NCI-H2107 treated with DMSO at 0.1 percent for 48 hours (cell line): ENCODE measurements at regions not wholly inside any gene's neighbourhood (a gene's known extent, or its start where the extent isn't known, plus 50 kb on each side); places are given as distances from the start of the nearest gene placed in this dataset.
A peak's percentile ranks its signal among the peaks of the same experiment; 100 is the strongest.
"Not testable (repeated sequence)": the region's sequence is repeated elsewhere in the genome, so short reads cannot be mapped to it uniquely, and the experiment has no call there.

Source experiments
- DNase-seq: peaks from one replicate; lab custom pipeline; 2025; ENCODE audit not compliant: unreplicated experiment; lab: John Stamatoyannopoulos, UW

DNA sequence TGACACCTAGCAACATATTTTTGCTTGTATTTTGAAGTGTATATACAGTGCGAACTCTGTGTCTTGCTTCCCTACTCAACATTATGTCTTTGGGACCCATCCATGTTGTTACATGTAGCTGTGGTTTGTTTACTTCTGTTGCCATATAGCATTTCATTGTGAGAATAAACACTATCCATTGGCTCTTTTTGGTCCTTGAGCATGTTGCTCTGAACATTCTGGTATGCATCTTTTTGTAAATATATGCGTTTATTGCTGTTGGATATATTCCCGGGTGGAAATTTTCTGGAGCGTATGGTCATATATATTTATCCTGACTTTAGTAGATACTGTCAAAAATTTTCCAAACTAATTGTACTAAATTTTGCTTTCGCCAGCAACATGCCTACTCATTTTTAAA lies 222.5 kb upstream of the SPTLC3 start:
- no peak for DNase-seq

DNA sequence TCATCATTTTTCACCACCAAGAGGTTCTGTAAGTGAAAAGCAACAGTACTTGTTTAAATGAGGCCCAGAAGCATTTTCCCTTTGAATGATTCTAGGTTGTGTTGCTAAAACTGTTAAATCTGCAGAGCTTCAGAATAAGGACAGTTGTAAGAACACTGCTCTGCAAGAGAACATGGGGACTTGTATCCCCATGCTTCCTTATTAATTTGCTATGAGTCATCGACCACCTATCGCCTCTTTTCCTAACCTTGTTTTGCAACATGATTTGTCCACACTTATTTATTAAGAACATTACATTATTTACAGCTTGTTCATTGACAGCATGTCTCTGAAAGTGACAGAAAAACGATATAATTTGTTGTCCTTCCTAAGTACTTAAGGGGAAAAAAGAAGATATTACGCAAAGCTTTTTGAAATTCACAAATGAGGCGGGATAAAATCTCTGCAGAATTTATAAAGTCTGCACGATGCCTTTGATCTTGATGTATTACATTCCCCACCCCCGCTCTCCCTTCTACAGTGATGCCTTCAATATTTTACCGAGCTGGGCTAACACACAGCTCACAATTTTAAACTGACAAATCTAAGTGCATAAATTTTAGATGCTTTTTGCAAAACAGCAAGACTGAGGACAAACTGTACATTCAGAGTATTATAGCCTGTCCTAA lies 220.0 kb upstream of the SPTLC3 start:
- DNase-seq, result no peak

DNA sequence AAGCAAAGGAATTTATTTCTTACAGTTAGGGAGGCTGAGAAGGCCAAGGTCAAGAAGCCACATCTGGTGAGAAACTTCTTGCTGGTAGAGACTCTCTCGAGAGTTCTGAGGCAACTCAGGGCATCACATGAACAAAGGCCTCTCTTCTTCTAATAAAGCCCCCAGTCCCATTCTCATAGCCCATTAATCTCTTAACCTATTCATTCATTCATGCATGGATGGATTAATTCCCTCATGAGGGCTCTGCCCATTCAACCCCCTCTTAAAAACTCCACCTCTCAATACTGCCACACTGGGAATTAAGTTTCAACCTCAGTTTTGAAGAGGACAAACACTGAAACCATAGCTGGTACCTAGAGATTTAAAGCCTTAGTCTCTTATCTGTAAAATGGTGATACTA lies 217.9 kb upstream of the SPTLC3 start:
- peak; percentile 51 for DNase-seq

DNA sequence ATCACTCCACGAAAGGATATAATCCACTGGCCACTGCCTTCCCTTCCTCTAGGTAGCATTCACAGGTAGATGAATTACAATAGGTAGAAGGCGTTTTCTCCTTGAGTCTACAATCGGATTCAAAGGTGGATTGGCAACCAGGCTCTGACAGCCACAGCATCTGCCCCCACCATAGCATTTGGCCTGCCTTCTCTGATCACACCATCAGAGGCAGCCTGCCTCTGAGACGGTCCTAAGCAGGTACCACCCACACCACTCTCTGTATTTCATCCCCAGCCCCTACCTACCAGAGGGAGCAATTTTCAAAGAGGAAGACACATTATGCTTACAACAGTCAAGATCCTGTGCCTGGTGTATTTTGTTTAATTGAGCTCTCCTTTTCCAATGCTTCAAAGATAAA lies 210.5 kb upstream of the SPTLC3 start:
- DNase-seq, result no peak

DNA sequence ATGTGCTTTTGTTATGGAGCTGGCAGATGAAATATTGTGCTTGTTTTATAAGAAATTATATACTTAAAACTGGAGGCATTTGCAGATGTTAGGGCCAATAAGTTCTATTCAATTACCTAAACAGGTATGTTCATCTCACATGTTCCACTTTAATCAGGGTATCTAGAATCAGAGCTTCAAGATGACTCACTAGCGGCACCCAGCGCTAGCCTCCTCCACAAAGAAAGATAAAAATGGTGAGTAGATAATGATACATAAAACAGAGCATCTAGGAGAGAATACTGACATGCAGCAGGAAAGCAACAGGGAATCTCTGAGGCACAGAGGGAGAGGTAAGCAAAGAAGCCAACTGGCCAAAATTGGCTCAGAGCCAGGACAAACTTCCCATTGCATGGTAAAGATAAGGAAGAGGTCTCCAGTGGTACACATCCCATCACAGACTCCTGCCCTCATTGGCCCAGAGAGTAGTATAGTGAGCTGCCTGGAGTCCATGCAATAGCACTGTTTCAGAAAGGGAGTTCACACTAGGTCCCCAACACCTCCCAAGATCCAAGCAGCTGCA lies 200.7 kb upstream of the SPTLC3 start:
- DNase-seq, result no peak

DNA sequence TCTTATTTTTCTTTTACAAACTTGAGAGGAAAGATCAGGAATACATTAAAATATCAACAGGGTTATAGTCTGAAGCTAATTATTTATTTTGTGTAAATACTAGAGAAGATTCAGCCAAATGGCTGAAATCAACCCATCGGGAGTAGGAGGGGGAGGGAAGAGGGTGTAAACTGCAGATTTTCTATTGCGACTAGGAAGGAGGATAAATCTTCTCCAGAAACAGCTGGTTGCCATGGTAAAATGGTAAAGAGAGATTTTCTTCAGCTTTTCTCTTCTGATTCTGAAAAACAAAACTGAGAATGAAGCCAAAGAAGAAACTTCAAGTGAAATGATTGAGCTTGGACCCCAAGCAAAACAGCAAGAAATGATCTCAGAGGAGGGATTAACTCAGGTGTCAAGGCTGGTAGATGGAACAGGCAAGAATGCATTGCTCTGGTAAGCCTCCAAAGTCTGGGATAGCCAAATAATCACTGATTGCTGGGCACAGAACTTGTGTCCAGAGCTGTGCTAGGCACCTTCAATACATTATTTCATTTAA lies 193.5 kb upstream of the SPTLC3 start:
- no peak for DNase-seq

DNA sequence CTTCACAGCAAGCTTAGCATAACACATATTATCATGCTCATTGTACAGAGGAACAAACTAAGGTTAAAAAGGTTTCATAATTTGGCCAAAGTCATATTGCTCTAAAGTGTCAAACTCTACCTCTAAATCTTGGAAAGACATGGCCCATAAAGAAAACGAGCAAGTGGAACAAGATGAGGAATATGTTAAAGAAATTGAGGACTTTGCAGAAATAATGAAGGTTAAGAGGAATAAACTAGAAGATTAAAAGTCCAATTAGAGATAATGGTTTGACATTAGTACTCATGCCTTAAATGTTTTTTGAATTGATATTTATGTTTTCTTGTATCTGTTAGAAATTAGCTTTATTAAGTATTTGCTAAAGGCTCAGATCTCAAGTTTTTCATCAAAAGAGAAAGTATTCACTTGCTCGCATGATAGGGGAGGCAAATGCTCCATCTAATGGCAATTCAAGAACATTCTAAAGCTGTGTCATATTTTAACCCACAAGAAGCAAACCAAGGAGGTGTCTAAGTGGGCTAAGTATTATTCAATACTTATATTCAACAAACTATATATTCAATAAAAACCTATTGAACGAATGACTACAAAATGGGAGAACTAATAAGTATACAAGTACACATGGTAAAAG lies 192.9 kb upstream of the SPTLC3 start:
- DNase-seq, result no peak

DNA sequence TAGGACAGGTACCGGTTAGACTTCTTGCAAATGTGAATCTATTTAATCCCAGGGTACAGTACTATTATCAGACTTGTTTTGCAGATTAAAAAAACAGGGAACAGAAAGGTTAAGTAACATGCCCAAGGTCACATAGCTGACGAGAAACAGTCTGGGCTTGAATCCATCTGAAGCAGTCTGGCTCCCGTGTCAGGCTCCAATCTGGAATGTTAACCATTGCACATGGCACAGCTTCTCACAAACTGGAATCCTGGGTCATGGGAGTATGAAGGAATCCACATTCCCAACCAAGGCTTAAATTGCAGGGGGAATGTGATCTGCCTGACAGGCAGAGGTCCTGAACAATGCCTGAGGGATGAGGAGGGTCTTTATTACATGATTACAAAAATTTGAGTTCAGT lies 187.5 kb upstream of the SPTLC3 start:
- no peak for DNase-seq

DNA sequence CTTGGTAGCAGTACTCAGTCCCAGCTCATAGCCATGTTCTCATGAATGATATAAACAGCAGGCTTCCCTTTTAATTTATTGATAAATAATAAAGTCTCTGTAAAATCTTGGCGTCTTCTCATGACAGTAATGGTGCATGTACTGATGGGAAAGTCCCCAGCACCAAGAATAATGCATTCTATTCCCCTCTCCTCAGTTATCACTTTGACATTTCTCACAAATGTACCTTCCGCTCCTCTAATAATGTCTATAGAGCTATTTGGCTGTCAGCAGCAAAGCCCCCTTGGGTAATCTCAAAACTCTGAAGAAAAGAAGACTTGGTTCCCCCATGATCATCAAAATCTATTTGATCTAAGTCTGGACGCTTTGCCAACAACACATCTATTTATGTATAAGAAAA lies 185.0 kb upstream of the SPTLC3 start:
- DNase-seq, result no peak

DNA sequence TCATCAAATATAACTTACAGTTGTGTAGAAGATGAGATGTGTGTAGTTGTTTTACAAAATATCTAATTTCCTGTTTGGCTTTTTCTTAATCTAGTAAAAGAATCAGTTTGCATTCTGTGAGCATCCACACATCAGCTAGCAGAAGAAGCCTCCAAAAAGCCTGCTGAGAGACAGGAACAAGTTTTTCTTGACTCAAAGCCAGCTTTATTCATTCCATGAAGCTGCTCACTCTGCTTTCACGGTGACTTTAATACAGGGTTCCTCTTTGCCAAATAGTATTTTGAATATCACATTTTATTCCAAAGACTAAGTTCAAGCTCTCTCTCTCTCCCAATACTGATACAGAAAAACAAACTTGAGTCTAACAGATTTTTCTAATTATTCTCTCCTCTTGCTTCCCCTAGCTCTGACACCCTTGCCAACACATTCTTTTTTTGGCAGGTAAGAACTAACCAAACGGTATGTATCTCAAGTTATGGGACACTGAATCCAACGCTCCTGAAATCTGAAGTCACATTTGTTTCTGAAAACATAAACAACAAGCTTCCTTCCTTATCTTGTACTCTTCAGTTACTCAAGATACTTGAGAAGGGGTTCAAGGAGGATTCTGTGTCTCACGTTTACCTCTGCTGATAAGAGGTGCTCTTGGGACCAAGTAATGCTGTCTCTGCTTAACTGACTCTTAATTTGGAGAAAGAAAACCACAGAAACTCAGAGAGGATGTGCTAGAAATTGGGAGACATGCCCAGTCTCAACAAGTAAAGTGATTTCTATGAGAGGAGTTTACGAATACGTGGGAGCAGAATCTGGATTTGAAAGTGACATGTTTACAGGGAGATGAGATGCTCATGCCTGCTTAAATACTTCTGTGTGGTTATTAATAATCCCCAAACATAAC lies 184.2 kb upstream of the SPTLC3 start:
- no peak for DNase-seq

DNA sequence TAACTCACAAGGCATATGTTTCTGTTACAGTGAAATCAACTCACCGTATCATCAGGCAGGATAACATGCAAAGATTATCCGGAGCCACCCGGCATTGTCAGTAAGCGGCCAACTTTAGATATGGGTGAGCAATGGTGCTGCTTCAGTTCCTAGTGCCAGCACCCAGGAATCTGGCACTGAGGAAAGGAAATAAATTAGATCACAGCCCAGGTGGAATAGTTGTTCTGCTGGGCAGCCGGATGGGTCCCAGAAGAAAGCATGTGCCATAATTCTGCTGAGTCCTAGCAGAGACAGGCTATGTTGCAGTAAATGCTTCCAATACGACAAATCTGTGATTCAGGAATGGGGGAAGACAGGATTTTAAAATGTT lies 183.6 kb upstream of the SPTLC3 start:
- DNase-seq, result no peak

DNA sequence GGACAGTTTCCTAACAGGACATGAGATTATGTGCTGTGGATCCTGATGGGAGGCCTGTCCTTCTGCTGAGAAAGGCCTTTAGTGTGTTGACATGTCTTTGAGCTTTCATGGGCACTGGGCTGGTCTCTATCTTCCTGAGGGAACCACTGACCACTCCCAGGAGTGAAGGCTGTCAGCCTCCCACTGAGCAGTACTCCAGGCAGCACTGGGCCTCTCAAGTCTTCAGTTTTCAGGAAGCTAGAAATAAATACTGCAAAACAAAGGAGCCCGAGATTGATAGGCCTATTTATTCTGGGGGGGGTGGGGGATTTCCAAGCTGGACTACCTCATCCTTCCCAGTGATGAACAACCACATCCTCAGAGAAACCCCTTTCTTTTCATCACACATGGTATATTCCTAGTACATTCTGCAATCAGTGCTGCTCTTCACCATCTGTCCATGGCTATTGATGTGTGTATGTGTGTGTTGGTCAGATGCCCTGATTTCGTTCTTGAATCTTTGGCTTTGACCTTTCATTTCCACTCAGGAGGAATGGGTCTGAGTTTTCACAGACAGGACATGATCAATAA lies 180.9 kb upstream of the SPTLC3 start:
- no peak for DNase-seq

DNA sequence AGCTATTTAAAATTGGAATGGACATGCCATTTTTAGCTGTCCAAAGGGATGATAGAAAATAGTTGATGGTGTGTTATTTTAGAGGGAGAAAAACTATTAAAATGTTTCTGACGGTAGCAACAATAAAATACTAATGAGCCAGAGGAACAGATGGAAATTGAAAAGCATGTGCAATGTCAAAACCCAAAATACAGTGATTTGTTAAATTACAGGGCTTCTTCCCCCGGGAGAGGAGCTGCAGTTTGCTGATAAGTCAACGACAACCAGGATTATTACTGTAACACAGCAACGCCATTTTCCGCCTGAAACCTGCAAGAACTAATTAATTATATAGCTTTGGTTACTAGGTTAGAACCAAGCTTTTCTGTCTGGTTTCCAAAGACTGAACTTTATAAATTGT lies 179.6 kb upstream of the SPTLC3 start:
- DNase-seq, result no peak

DNA sequence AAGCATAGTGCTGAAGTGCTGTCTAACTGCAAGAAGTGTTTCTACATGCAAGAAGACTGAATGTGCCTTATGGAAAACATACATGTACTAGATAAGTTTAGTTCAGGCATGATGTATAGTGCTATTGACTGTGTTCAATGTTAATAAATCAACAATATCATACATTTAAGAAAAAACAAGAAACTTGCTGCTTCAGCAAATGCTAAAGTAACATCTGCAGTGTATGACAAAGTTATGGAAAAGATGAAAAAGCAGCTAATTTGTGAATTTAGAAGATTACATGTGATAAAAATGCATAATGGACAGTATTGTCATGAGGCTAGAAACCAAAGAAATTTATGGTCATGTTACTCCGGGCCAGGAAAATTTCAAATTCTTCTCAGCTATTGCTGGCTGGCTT lies 174.9 kb upstream of the SPTLC3 start:
- no peak for DNase-seq

DNA sequence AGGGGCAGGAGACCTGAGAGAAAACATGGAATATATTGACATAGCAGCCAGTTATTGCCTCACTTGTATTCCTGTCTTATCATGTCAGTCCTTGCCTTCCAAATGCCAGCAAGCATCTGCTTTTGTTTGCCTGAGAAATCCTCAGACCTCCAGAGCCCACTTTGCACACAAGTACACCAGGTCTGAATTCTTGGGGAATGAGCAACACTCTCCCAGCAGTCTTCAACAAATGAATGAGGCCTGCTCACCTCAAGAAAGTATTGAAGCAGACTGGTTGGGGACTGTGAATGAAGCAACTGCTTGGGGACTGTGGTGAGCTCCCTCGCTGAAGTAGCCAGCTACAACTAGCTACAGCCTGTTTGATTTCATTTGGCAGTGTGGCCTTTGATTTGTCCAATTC lies 172.8 kb upstream of the SPTLC3 start:
- DNase-seq, result no peak

DNA sequence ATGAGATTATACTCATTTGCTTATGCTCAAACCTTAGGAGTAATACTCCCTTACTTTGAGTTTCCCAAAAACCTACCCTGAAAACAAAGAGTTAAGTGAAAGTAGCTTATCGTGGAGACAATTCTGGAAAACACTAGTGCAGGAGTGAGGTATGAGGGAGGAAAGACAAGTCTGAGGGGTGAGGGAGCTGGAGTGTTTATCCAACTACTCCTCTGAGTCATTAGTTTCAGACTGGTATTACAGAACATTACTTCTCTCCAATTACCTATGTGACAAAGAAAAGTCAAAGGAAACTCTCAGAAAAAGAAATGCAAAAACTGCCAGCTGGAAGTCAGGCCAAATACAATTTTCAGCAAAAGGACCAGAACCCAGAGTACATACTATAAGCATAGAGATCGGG lies 171.1 kb upstream of the SPTLC3 start:
- DNase-seq, result no peak

DNA sequence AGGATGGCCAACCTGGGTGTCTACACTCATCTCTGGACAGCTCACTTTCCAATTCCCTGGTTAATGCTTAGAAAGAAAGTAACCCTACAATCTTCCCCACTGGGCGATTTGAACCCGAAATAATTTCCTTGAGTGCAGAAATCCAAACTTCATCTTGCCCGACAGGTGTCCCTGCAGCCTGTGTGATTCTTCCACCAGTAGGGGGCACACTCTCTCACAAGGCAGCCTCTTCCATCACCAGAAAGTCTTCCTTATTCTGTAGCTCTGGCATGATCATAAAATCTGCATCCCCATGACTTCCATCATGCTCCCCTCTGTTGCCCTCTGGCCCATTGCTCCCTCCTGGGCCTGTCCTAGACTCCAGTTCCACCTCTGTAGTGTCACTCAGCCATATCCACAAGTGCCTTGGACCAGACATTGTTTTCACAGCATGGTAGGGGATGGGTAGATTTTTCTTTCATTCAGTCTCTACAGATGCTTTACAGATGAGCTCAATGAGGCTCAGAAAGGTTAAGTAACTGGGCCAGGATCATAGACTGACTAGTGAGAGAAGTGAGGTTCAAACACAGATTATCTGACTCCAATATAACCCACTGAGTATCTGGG lies 170.4 kb upstream of the SPTLC3 start:
- no peak for DNase-seq

DNA sequence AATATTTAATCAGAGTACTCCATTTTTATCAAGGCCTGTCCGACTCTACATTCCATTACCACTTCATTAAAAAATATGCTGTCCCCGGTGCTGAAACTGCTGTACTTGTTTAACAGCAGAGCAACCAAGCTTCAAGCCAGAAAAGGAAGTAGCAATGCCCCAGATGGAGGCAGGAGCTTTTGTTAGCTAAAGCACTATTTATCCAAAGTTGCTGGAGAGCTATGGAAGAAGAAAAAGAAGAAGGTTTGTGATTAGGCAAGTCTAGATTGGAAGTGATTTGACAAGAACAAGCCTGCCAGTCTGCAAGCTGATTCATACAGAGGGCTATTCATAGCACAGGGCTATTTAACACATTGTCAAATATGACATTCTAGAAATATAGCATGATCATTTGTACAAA lies 160.9 kb upstream of the SPTLC3 start:
- no peak for DNase-seq

DNA sequence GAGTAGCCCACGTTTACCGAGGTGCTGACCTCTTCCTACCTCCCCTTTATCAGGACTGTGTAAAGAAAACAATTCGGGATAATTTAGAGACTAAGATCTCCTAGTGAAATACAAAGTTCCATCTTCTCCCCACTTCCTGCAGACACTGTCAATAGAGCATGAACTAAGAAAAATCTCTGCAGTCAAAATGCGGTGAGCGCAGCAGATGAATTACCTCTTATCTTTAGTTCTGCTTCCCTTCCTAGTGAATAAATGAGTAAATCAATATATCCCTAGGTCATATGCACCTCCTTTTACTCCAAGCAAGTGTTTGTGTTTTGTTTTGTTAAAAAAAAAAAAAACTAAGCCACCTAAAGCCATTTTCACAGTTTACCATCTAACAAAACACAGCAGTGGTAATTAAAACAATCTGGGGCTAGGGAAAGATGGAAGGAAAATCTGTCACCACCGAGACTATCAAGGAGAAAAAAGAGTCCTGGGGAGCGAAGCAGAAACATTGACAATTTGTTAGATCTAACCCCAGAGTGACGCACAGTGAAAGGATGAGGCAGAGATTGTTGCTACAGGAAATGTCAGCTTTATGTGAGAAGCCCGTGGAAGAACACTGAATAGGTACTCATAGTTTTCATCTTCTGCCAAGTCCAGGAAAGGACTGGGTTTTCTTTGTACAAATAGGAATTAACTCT lies 159.4 kb upstream of the SPTLC3 start:
- no peak for DNase-seq

DNA sequence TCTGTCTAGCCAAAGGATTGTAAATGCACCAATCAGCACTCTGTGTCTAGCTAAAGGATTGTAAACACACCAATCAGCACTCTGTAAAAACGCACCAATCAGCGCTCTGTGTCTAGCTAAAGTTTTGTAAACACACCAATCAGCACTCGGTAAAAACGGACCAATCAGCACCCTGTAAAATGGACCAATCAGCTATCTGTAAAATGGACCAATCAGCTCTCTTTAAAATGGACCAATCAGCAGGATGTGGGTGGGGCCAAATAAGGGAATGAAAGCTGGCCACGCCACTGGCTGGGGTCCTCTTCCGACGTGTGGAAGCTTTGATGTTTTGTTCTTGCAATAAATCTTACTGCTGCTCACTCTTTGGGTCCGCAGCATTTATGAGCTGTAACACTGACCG lies 151.1 kb upstream of the SPTLC3 start:
- DNase-seq, result not testable (repeated sequence)
